ENCODE measurements at regions not wholly inside any gene's neighbourhood (a gene's known extent, or its start where the extent isn't known, plus 50 kb on each side); places are given as distances from the start of the nearest gene placed in this dataset.

DNA sequence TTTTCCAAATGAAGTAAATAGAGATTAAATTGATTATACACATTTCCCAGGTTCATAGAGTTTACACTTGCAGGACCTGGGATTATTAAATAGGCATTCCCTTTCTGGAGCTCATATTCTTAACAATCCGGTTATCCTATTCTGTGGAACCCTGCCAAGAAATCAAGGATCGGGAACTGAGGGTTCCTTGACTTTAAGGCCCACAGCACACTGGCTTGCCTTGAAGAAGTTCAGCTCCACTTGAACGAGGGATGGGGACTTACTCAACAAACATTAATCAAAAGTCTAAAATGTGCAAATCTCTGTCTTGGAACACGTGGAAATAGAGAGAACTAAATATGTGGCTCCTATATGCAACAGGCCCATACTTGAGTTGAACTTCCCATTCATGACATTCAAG, 142.3 kb upstream of the RGPD4 start:
- H3K4me3 ChIP-seq (ENCODE audit: low read length), result no peak overlapping the region
- no peaks in the 10 kb centered on the region for H3K79me2 ChIP-seq (ENCODE audit: low read length)
- no peaks in the 10 kb centered on the region for H3K27me3 ChIP-seq (ENCODE audit: low read depth, low read length)
- H3K9ac ChIP-seq (ENCODE audit: low read length), result no peak overlapping the region
- H2AFZ ChIP-seq (ENCODE audit: low read depth, low read length), result no peak overlapping the region
- no peak for TF ChIP-seq EZH2phosphoT487 (IDR thresholded peaks at IDR 0.05; ENCODE audit: low read depth)
- no peaks in the 10 kb centered on the region for H4K20me1 ChIP-seq (ENCODE audit: insufficient read depth, low read length)
- no peak overlapping the region for H3K4me2 ChIP-seq (ENCODE audit: low read length)
- H3K36me3 ChIP-seq (replicated peaks; ENCODE audit: low read depth, low read length), result no peaks in the 10 kb centered on the region
- H3K4me1 ChIP-seq (ENCODE audit: low read length), result no peaks in the 10 kb centered on the region
- H3K27ac ChIP-seq (ENCODE audit: low read length), result no peak overlapping the region
- no peaks in the 10 kb centered on the region for H3K9me3 ChIP-seq (ENCODE audit: insufficient read depth, low read length)

DNA sequence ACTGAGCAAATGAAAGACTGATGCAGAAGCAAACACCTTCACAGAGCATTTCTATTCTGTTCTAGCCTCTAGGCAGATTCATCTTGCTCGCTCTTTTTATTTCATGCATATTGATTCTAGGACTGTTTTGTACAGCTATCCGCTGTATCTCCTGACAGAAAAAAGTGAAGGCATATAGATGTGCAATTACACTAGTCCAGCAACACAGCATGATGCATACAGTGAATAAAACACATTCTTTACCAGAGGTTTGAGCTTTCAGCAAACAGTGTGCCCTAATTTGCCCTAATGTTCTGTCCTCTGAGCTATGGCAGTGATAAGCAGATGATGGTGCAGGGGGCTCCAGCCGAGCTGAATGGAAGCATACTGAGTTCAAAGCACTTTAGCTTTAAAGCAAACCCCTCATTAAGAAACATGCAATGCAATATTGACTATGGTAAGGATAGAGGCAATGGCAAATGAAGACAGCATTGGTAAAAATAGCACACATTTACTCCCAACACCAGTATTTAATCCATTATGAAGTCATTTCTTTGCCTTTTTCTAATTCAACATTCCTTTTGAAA, 141.2 kb upstream of the RGPD4 start:
- H4K20me1 ChIP-seq (ENCODE audit: insufficient read depth, low read length), result no peaks in the 10 kb centered on the region
- no peaks in the 10 kb centered on the region for H3K36me3 ChIP-seq (replicated peaks; ENCODE audit: low read depth, low read length)
- H3K9me3 ChIP-seq (ENCODE audit: insufficient read depth, low read length), result no peaks in the 10 kb centered on the region
- H3K79me2 ChIP-seq (ENCODE audit: low read length), result no peaks in the 10 kb centered on the region
- H3K27me3 ChIP-seq (ENCODE audit: low read depth, low read length), result no peaks in the 10 kb centered on the region
- H3K4me1 ChIP-seq (ENCODE audit: low read length), result no peaks in the 10 kb centered on the region
- no peak overlapping the region for H3K27ac ChIP-seq (ENCODE audit: low read length)
- no peak overlapping the region for H3K4me3 ChIP-seq (ENCODE audit: low read length)
- H3K9ac ChIP-seq (ENCODE audit: low read length), result no peak overlapping the region
- no peak overlapping the region for H2AFZ ChIP-seq (ENCODE audit: low read depth, low read length)
- H3K4me2 ChIP-seq (ENCODE audit: low read length), result no peak overlapping the region
- TF ChIP-seq, protein P1, sequence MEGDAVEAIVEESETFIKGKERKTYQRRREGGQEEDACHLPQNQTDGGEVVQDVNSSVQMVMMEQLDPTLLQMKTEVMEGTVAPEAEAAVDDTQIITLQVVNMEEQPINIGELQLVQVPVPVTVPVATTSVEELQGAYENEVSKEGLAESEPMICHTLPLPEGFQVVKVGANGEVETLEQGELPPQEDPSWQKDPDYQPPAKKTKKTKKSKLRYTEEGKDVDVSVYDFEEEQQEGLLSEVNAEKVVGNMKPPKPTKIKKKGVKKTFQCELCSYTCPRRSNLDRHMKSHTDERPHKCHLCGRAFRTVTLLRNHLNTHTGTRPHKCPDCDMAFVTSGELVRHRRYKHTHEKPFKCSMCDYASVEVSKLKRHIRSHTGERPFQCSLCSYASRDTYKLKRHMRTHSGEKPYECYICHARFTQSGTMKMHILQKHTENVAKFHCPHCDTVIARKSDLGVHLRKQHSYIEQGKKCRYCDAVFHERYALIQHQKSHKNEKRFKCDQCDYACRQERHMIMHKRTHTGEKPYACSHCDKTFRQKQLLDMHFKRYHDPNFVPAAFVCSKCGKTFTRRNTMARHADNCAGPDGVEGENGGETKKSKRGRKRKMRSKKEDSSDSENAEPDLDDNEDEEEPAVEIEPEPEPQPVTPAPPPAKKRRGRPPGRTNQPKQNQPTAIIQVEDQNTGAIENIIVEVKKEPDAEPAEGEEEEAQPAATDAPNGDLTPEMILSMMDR (IDR thresholded peaks at IDR 0.05; ENCODE audit: low read depth, low read length), result no peak
- no peak for TF ChIP-seq EZH2phosphoT487 (IDR thresholded peaks at IDR 0.05; ENCODE audit: low read depth)

DNA sequence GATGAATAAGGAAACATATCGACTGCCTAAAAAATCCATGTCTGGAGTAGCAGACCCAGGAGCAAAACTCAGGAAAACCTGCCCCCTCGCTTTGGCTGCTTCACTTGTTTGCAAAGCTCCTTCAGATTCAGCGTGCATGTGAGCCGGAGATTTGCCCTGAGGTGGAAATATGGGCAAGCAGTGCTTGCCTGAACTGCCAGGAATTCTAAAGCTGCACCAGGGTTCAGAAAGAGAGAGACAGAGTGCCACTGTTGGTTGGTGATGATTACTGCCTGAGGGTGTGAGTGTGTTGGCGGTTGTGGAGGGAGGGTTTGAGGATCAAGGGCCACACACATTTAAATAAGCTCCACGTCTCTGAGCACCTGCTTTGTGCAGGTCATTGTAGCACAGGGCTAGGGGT, 139.6 kb upstream of the RGPD4 start:
- no peak for TF ChIP-seq EZH2phosphoT487 (IDR thresholded peaks at IDR 0.05; ENCODE audit: low read depth)
- TF ChIP-seq, protein P1 (IDR thresholded peaks at IDR 0.05; ENCODE audit: low read depth, low read length), result no peak
- Histone ChIP-seq H3K4me3 (ENCODE audit: low read length) (no peak overlapping the region), H2AFZ (ENCODE audit: low read depth, low read length) (no peak overlapping the region), H4K20me1 (ENCODE audit: insufficient read depth, low read length) (no peaks in the 10 kb centered on the region), H3K36me3 (replicated peaks; ENCODE audit: low read depth, low read length) (no peaks in the 10 kb centered on the region), H3K4me2 (ENCODE audit: low read length) (no peak overlapping the region), H3K4me1 (ENCODE audit: low read length) (no peaks in the 10 kb centered on the region), H3K9ac (ENCODE audit: low read length) (no peak overlapping the region), H3K9me3 (ENCODE audit: insufficient read depth, low read length) (no peaks in the 10 kb centered on the region), H3K79me2 (ENCODE audit: low read length) (no peaks in the 10 kb centered on the region), H3K27me3 (ENCODE audit: low read depth, low read length) (no peaks in the 10 kb centered on the region), H3K27ac (ENCODE audit: low read length) (no peak overlapping the region)

DNA sequence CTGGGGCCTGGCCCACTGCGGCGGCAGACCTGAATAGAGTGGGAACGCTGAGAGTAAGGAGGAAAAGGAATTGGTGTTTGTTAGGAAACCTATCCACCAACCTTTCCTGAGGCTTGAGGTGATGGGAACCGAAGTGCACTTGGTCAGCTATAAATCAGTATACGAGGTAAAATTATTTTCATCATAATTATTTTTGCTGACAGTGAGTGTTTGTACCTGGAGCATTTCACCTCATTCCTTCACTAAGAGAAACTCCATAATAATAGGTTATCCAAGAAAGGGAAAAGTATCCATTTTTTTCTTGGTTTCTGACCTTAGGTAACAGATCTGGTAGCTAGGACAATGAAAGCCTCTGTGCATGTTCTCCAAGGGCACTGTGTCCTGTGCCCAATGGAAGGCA, 138.6 kb upstream of the RGPD4 start:
- no peaks in the 10 kb centered on the region for H3K27me3 ChIP-seq (ENCODE audit: low read depth, low read length)
- H4K20me1 ChIP-seq (ENCODE audit: insufficient read depth, low read length), result no peaks in the 10 kb centered on the region
- no peak overlapping the region for H3K27ac ChIP-seq (ENCODE audit: low read length)
- H3K36me3 ChIP-seq (replicated peaks; ENCODE audit: low read depth, low read length), result no peaks in the 10 kb centered on the region
- H3K9me3 ChIP-seq (ENCODE audit: insufficient read depth, low read length), result no peaks in the 10 kb centered on the region
- no peak overlapping the region for H3K9ac ChIP-seq (ENCODE audit: low read length)
- no peaks in the 10 kb centered on the region for H3K79me2 ChIP-seq (ENCODE audit: low read length)
- H3K4me1 ChIP-seq (ENCODE audit: low read length), result no peaks in the 10 kb centered on the region
- no peak overlapping the region for H3K4me2 ChIP-seq (ENCODE audit: low read length)
- H3K4me3 ChIP-seq (ENCODE audit: low read length), result no peak overlapping the region
- H2AFZ ChIP-seq (ENCODE audit: low read depth, low read length), result no peak overlapping the region
- TF ChIP-seq, protein P1 (IDR thresholded peaks at IDR 0.05; ENCODE audit: low read depth, low read length), result no peak
- TF ChIP-seq EZH2phosphoT487 (IDR thresholded peaks at IDR 0.05; ENCODE audit: low read depth), result no peak
